ENCODE measurements at regions not wholly inside any gene's neighbourhood (a gene's known extent, or its start where the extent isn't known, plus 50 kb on each side); places are given as distances from the start of the nearest gene placed in this dataset.

- TF ChIP-seq CTCF (conservative IDR thresholded peaks at IDR 0.05; ENCODE audit: low read depth, low read length), result no peak
- TF ChIP-seq SMC3 (IDR thresholded peaks at IDR 0.05; ENCODE audit: low read depth, low read length), result no peak
- no peak for TF ChIP-seq USF2 (IDR thresholded peaks at IDR 0.05; ENCODE audit: low read depth, low read length)
- no peak for TF ChIP-seq ELK1 (IDR thresholded peaks at IDR 0.05; ENCODE audit: borderline replicate concordance, low read depth, low read length)
Observed at GRCh38 chr13:85900521-85900920, 101.3 kb upstream of the SLITRK6 start.

Data from IMR-90 (cell line).